Neural cell (in vitro differentiated cells): ENCODE measurements at regions not wholly inside any gene's neighbourhood (a gene's known extent, or its start where the extent isn't known, plus 50 kb on each side); places are given as distances from the start of the nearest gene placed in this dataset.

ENCODE experiments used
- EP300 ChIP-seq: fragments of 450-650 bp; conservative IDR thresholded peaks from 2 replicates; pipeline ENCODE4 v1.6.1; 2014; ENCODE audit warnings: antibody characterized with exemption, mild to moderate bottlenecking, moderate library complexity; ENCODE audit not compliant: poor library complexity, severe bottlenecking
- EZH2 ChIP-seq: fragments of 200-600, 300-800 bp; shearing (Covaris generic), sonication (generic); IDR thresholded peaks from 2 replicates; pipeline ENCODE4 v1.6.1; 2014; ENCODE audit warnings: antibody characterized with exemption, low read length, borderline replicate concordance, mild to moderate bottlenecking; ENCODE audit not compliant: insufficient read depth, poor library complexity, severe bottlenecking
- MXI1 ChIP-seq: fragments of 450-650 bp; conservative IDR thresholded peaks from 2 replicates; pipeline ENCODE4 v1.6.1; 2014; ENCODE audit warnings: antibody characterized with exemption, mild to moderate bottlenecking; ENCODE audit not compliant: poor library complexity, severe bottlenecking
- POLR2AphosphoS5 ChIP-seq: IDR thresholded peaks from 2 replicates; pipeline ENCODE4 v1.6.1; 2012
- RAD21 ChIP-seq: fragments of 450-650 bp; conservative IDR thresholded peaks from 2 replicates; pipeline ENCODE4 v1.6.1; 2014; ENCODE audit warnings: antibody characterized with exemption, mild to moderate bottlenecking, moderate library complexity
- REST ChIP-seq: IDR thresholded peaks from 2 replicates; pipeline ENCODE4 v1.6.1; 2012; ENCODE audit warnings: borderline replicate concordance
- TF ChIP-seq, protein P1 (sequence below): fragments of 450-650 bp; IDR thresholded peaks from 2 replicates; pipeline ENCODE4 v1.5.1; 2014; ENCODE audit warnings: antibody characterized with exemption, mild to moderate bottlenecking, moderate library complexity; ENCODE audit not compliant: poor library complexity, severe bottlenecking

- TF ChIP-seq REST (no peak), POLR2AphosphoS5 (no peak), EP300 (no peak), RAD21 (no peak), MXI1 (no peak), EZH2 (no peak)
- TF ChIP-seq, protein P1, sequence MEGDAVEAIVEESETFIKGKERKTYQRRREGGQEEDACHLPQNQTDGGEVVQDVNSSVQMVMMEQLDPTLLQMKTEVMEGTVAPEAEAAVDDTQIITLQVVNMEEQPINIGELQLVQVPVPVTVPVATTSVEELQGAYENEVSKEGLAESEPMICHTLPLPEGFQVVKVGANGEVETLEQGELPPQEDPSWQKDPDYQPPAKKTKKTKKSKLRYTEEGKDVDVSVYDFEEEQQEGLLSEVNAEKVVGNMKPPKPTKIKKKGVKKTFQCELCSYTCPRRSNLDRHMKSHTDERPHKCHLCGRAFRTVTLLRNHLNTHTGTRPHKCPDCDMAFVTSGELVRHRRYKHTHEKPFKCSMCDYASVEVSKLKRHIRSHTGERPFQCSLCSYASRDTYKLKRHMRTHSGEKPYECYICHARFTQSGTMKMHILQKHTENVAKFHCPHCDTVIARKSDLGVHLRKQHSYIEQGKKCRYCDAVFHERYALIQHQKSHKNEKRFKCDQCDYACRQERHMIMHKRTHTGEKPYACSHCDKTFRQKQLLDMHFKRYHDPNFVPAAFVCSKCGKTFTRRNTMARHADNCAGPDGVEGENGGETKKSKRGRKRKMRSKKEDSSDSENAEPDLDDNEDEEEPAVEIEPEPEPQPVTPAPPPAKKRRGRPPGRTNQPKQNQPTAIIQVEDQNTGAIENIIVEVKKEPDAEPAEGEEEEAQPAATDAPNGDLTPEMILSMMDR, result no peak
These were observed 144.4 kb upstream of the ARHGAP5 start for GRCh38 chr14:31932675-31933074.
